ENCODE measurements at regions not wholly inside any gene's neighbourhood (a gene's known extent, or its start where the extent isn't known, plus 50 kb on each side); places are given as distances from the start of the nearest gene placed in this dataset.

DNA sequence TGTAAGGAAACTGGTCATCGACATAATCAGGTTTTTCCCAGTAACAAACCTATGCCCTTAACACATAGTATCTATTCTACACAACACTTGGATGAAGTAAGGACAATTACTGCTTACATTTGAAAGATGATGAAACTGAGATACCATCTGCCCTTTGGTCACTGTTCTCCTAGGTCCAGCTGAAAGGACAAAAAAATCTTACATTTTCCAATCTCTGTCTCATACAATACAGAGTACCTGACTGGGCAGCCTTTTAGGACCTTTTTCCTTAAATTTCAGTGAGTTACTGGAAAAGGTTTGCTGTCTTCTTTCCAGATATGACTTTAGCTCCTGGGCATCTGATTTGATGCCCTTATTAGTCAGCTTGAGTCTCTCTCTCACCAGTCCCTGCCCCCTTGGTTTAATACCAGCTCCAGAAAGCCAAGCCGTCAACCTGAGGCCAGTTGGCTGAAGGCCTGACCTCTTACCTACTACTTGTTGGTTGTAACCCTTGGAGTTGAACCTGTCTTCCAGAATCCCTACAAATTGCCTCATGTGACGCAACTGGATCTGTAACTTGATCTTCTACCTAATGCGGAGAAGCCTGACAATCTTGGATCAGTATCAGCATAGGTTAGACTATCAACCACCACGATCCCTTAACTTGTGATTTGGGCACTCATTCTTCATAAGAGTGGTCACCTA is 355.3 kb upstream of the ZNF385D start:
- FAIRE-seq (no peak), DNase-seq (ENCODE audit: low spot score) (no peak)

DNA sequence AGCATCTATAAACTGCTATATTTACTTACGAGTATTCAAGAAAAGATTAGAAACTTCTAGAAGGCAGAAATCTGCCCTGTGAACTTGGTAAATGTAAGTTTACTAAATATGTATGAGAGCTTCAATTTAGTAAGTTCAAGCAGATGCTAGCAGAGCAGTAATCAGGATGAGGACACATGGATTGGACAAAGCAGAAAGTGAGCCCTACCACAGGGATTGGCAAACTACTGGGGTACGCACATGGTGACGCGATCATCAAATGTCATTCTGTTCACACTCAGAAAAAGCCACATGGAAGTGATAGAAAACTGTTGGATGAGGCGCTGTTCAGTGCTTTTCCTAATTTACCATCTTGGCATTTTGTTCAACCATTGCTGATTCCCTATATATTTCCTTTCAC is 360.2 kb upstream of the ZNF385D start:
- no peak for FAIRE-seq

DNA sequence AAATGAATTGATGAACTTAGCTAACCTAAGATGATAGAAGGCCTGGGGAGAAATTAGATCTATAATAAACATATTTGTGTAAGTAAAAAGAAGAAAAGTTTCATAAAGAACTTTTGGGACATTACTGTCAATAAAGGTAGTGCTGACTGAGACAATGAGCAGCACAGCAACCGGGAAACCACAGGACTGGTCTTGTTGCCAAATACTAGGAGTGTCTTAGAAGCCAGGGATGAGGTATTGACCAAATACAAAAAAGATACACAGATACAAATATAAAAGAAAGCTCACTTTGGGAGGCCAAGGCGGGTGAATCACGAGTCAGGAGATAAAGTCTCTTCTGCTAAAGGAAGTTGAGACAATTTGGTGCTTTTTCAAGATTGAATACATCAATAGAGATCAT is 362.4 kb upstream of the ZNF385D start:
- DNase-seq (ENCODE audit: low spot score): no peak
- FAIRE-seq: no peak

More for the DNA sequence above, 360.2 kb upstream of the ZNF385D start:
- DNase-seq (ENCODE audit: low spot score): no peak

DNA sequence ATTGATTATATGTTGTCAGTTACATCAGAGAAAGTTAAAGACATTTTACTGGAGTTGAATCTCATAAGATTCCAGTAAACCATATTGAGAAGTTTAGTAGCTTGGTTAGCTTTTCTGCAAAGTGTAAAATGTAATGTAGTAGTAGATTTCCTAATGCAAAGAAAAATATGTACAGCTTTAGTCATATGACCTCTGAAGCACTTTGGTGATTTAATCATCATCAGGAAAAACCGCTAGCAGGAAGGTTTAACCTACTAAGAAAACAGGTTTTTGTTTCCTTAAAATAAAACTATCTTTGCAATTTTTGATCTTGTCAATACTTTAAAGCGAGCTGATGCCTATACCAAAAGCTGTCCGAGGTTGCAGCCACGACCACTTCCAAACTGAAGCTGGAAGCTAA is 364.6 kb upstream of the ZNF385D start:
- FAIRE-seq: no peak
- DNase-seq (ENCODE audit: low spot score): no peak

DNA sequence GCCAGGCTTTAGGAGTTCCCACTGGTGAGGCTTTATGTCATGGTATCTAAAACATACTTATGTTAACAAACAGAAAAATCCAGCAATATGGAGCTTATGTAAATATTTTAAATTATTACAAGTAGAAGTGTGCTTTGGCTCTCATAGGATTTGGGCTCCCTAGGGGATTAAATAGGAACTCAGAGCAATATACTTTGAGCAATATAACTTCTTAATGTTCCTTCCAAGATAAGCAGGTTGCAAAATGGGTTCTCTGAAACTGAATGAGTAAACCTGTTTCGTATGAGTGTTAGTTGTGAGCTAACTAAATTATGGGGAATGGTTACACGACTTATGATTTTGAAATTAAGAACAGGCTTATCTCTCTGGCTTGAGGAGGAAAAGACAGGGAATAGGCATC is 366.1 kb upstream of the ZNF385D start:
- no peak for DNase-seq (ENCODE audit: low spot score)
- FAIRE-seq: no peak

DNA sequence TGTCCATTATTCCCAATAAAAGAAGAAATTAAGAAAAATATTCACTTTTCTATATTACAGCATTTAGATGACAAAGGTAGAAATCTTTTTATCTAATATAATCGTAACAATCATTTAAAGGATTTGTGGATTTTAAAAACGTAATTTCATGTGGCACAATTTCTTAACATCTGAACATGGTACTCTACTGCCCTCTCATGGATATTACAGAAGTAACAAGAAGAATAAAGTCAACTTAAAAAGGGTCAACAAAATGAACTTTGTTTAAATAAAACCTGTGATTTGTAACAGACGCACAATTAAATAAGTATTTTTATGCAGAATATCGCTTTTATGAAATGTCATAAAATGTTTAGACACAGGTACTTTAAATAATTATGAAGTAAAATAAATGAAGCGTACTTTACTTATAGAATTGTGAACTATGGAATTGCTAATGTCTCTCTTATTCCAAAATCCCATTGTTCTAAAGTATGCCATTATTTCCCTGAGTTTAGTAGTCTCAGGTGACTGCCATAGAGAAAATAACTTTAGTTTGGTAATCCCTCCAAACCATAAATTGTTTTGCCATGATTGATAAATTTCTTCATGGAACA is 366.8 kb upstream of the ZNF385D start:
- no peak for FAIRE-seq
- DNase-seq (ENCODE audit: low spot score): no peak

DNA sequence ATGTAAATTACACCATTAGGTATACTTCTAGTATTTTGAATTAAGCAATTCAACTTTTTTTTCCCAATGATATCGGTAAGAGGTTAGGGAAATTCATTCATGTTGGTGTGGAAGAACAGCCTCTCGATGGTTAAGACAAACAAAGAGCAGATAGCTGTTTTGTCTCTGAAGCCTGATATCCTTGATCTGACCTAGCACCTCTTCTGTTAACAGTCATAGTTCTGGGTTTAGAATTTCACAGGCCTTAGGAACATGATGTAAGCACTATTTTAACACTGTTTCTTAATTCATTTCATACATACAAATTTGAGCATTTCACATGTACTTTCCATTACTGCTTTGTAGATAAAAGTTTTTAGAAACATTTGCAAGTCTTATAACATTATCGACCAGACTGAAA is 367.5 kb upstream of the ZNF385D start:
- FAIRE-seq (no peak), DNase-seq (ENCODE audit: low spot score) (no peak)

DNA sequence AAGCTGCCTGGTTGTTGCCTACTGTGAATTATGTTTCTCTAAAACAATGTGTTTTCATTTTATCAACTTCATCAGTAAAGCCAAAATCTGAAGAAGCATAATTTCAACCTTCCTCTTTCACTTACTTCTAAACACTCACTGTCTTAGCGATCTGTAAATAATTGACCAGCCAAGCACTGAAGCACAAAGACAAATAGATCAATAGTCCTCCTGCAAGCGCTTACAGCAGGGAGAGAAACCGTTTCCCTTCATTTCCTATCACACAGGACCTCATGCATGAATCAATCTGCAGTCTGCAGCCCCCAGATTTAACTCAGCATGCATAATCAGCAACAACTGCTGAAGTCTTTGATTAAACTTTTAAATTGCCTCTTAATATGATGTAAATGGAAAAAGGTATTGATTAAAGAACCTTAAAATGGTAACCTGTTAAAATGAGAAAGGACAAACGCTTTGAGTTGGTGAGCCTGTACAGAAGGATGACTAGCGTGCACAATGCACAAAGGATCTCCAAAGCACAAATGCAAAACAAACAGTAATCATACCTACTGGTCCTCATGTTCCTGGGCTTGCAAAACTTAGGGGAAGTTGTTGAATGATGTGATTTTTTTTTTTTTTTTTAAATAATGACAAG is 370.2 kb upstream of the ZNF385D start:
- FAIRE-seq: no peak
- no peak for DNase-seq (ENCODE audit: low spot score)

DNA sequence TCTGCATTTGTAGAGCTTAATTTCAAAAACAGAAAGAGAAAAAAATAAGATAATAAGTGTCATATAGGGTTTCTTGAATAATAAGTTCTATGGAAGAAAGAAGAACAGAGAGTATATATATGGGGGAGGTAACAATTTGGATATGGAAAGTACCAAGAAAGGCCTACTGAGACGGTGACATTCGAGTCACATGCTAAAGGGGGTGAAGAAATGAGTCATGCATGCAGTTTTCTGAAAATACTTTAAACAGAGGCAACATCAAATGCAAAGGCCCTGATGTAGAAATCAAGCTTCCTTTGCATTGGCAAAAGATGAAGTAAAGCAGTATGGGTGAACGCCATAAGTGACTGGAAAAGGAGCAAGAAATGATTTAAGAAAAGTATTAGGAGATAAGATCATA is 371.6 kb upstream of the ZNF385D start:
- FAIRE-seq (no peak), DNase-seq (ENCODE audit: low spot score) (no peak)

DNA sequence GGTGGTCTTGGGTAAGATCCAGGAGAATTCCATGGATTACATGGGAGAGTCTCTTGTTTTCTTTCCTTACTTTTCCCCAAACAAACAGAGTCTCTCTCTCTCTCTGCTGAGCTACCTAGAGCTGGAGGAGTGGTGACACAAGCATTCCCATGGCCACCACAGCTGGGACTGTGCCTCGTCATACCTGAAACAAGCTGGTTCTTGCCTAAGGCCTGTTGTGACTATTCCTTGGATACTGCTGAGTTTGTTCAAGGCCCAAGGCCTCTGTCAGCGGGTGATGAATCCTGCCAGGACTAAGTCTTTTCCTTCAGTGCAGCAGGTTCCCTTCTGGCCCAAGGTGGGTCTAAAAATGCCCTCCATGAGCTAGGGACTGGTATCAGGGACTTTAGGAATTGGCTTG is 378.1 kb upstream of the ZNF385D start:
- DNase-seq (ENCODE audit: low spot score): no peak
- no peak for FAIRE-seq

DNA sequence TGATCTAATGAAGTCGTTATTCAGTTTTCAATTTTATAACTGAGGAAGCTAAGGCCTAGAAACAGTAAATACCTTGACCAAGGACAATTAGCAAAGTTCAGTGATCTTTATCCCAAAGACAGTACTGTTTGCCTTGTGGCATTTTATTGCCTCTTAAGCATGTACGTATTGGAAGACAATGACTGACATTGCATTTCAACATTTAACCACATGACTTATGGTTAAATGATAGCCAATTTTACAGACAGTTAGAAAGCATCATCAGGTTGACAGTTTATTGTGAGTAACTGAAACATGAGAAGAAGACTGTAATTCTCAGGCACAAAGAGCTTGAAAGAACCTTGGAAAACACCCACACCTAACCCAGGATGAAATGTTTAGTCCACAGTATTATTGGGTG is 390.8 kb upstream of the ZNF385D start:
- FAIRE-seq (no peak), DNase-seq (ENCODE audit: low spot score) (no peak)

DNA sequence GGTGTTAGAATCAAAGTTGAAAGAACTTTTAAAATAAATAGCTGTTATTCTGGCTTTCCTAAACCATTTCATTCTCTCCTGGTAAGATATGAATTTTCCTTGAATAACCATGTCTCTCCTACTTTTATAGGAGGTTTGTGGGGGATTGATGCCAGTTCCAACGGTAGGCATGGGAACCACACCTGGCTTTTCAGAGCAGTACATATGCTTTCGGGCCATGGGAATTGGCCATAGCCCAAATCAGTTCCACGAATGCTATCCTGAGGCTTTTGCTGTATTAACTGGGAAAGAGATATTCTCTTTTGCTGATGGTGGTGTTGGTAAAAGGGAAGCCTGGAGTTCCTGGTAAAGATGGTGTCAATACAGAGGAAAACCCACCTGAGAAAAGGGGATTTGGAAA is 396.2 kb upstream of the ZNF385D start:
- DNase-seq (ENCODE audit: low spot score): no peak
- no peak for FAIRE-seq

DNA sequence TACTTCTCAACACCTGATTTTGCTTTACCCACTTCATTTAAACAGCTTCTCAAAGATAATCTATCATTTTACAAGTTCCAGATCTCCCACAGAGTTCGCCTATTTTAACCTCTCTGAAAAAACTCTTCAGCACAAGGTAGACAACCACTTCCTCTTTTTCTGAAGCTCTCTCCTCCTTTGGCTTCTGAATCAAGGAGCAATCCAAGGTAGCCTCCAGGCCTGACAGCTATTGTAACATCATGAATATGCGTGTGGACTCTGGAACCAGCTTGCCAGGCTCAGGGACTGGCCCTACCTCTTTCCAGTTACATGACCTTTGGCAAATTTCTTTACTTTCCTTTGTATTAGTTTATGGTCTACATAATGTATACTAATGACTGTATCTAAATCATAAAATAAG is 405.9 kb upstream of the ZNF385D start:
- no peak for DNase-seq (ENCODE audit: low spot score)
- no peak for FAIRE-seq

DNA sequence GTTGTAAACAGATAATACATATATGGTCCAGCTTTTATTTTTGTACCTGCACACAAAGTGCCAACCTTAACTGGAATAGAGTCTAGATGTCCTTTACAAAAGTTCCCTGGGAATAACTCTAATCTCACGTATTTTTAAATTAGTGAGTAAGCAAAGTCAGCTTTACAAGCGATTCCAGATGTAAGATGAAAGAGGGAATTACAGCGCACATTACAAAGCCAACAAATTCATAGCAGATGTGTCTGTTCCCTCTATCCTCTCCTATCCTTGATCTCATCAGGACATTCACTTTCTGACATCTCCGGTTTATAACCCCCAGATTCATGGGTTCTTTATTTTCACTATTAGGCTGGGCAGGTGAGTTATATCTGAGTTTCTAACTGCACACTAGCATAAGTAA is 406.8 kb upstream of the ZNF385D start:
- no peak for FAIRE-seq
- no peak for DNase-seq (ENCODE audit: low spot score)

DNA sequence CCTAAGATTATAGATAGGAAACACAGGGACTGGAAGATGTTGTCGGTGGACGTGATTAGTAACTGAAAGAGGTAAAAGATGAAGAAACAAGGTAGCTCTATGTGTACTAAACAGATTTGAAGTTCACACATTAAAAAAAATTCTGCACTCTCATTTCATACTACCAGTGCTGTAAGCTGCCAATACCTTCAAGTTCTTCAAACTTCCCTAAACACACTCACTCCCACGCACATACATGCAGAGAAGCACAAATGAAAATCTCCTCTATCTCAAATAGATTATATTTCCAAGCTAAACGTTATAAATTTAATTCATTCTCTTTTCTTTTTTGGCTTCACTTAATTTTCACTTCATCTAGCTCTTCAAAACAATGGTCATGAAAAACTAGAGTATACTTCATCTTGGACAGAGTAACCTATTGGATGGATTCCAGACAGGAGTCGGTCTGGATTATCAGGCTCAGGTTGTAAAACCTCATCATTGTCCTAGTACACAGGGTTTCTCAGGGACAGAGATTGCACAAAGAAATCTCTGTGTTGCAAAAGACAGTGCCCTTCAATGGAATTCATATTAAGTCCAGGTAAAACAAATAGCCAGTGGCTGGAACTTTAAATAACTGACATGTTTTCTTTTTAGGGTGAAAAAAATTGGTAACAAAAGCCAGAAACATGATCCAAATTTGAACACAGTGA is 408.1 kb upstream of the ZNF385D start:
- DNase-seq (ENCODE audit: low spot score) (no peak), FAIRE-seq (no peak)

DNA sequence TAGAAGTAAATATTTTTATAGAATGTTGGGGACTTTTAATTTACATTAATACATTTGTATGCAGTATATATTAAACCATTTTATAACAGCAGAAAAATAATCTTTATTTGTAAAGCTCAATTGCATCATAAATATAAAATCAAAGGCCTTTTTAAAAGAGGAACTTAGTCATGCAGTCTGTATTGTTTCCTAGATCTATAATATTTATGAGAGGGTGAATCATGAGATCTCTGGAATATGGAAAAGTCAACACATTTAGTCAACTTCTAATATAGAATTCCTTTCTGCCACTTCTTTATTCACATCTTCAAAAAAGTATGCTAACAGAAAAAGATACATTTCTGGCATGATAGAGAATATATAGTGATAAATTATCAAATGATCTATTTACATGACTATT is 410.3 kb upstream of the ZNF385D start:
- DNase-seq (ENCODE audit: low spot score): no peak
- no peak for FAIRE-seq

DNA sequence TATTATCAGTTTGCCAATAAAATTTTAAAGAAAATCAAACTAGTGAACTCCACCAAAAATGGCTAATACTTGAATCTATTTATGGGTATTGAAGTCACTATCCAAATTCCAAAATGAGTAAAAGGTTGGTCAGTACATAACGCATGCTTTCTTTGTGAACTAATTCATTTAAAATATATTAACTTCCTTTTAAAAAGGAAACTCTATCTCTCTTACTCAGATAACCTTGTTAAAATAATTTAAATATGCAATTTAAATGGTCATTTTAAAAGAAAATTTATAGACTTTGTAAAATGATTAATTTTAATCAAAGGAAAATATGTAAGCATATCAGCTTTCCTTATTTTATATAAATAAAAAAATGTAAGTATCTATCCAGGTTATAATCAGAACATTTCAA is 419.4 kb upstream of the ZNF385D start:
- FAIRE-seq (no peak), DNase-seq (ENCODE audit: low spot score) (no peak)

DNA sequence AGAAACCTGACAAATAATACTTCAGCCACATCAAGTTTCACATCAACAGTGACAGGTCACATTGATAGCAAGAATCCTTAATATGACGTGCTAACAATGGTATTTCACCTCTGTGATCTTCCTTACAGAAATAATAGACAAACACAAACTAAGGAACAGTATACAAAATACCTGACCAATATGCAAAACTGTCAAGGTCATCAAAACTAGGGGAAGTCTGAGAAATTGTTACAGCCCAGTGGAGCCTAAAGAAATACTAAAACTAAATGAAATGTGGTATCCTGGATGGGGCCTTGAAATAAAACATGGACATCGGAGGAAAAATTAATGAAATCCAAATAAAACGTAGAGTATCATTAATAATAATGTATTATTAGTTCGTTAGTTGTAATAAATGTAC is 422.0 kb upstream of the ZNF385D start:
- FAIRE-seq (no peak), DNase-seq (ENCODE audit: low spot score) (no peak)

DNA sequence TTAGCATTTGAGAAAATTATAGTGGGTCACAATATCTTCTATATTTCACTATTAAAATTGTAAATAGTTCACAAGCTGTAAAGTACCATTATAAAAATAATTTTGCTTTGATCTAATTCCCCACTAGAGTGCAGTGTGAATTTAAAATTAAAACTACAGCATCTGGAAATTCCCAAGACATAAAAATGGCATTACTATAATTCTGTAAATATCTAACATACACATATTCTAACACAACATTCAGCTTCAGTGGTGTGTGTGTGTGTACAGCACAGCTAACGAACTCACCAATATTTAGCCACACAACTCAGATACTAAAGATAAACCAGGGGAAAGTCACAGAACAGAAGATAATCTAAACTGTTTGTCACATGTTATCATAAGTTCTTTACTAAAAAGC is 424.9 kb upstream of the ZNF385D start:
- FAIRE-seq: no peak

DNA sequence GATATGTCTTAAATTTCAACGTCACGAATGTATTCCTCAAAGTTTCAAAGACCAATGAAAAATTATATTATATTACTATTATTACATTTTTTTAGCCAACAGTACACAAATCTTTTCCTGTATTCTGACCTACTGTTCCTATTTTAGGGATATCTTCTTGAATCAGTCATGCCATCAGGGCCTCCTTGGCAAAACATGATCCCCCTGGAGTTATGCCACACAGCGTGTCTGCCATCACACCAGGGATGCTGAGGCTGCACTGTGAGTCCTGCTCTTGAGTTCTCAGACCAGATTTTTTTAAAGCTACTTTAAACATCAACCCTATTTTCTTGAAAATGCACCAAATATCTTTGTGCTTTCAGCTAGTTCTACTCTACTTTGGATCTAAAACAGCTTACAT is 425.9 kb upstream of the ZNF385D start:
- FAIRE-seq (no peak), DNase-seq (ENCODE audit: low spot score) (no peak)

More for the DNA sequence above, 424.9 kb upstream of the ZNF385D start:
- DNase-seq (ENCODE audit: low spot score): no peak

DNA sequence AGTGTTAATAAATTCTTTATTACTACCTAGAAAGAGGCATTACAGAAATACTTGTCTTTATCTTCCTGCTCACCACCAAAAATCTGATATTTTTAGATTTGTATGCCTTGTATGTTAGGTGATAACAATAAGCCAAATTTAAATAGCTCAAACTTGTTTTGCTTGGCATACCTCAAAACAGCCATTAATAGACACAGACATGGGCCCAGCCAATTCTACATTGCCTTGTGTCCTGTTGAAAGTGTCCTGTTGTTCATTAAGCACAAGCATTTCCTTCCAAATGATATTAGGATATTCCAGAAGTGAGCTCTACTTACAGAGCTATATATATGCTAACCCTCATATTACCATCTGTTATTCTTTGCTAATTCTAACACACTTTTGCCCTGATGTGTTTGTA is 438.6 kb upstream of the ZNF385D start:
- DNase-seq (ENCODE audit: low spot score) (no peak), FAIRE-seq (no peak)

DNA sequence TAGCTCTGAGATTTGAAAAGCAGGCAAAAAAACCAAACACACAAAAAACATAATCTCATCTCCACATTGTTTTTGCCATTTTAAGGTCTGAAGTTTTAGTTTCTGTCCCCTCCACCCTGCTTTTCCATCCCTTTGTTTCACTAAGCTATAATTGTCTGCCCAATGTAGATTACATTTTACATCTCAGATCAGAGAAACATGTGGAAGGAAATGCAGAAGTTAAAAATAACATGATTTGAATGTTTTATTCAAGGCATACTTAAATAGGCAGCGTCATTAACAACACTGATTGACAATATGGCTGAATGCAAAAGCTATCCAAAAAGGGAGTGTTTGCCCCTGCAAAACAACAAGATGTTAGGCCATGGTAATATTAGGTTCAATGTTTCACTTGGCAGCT is 448.1 kb upstream of the ZNF385D start:
- DNase-seq (ENCODE audit: low spot score): no peak
- no peak for FAIRE-seq

DNA sequence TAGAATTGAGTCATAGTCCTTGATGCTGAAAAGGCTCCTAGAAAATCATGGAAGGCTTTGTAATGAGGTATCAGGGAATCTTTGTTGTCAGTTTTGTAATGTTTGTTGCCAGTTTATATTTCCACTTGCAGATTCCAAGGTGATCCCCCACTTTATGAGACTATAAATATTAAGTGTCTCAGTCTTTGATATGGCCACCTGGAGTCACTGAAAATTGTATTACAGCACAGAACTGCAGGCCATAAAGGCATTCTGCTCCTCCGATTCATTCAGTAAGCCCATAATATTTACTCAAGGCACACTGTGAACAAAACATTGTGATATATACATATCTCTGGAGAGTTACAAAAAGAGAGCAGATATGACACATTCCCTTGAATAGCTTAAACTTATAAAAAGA is 457.8 kb upstream of the ZNF385D start:
- no peak for DNase-seq (ENCODE audit: low spot score)

More for the DNA sequence above, 457.8 kb upstream of the ZNF385D start:
- FAIRE-seq: no peak
